Trophoblast cell (in vitro differentiated cells and primary cell): ENCODE measurements at regions not wholly inside any gene's neighbourhood (a gene's known extent, or its start where the extent isn't known, plus 50 kb on each side); places are given as distances from the start of the nearest gene placed in this dataset.

Experiments
- DNase-seq, 2 donors: peaks; one replicate each; pipeline ENCODE4 v3.0.0-alpha.2; 2016
- H2AFZ ChIP-seq: 2 replicates; pipeline ENCODE4 v1.6.1; 2013; ENCODE audit warnings: low read length, moderate library complexity, mild to moderate bottlenecking; ENCODE audit not compliant: insufficient read depth, poor library complexity
- H2AK5ac ChIP-seq: 2 replicates; pipeline ENCODE4 v1.6.1; 2013; ENCODE audit warnings: mild to moderate bottlenecking, low read length
- H2BK120ac ChIP-seq: 2 replicates; pipeline ENCODE4 v1.6.1; 2013; ENCODE audit warnings: low read length, mild to moderate bottlenecking, moderate library complexity; ENCODE audit not compliant: insufficient read depth, poor library complexity
- H2BK12ac ChIP-seq: 2 replicates; pipeline ENCODE4 v1.6.1; 2013; ENCODE audit warnings: mild to moderate bottlenecking, low read length, moderate library complexity
- H2BK5ac ChIP-seq: 2 replicates; pipeline ENCODE4 v1.6.1; 2013; ENCODE audit warnings: low read length, low read depth, moderate library complexity, mild to moderate bottlenecking; ENCODE audit not compliant: poor library complexity
- H3K14ac ChIP-seq: 2 replicates; pipeline ENCODE4 v1.6.1; 2013; ENCODE audit warnings: mild to moderate bottlenecking, low read length
- H3K18ac ChIP-seq: 2 replicates; pipeline ENCODE4 v1.6.1; 2013; ENCODE audit warnings: mild to moderate bottlenecking, low read length
- H3K23ac ChIP-seq: 2 replicates; pipeline ENCODE4 v1.6.1; 2013; ENCODE audit warnings: low read length
- H3K27ac ChIP-seq: 2 replicates; pipeline ENCODE4 v1.5.1; 2013; ENCODE audit warnings: low read depth, mild to moderate bottlenecking, inconsistent platforms, low read length, moderate library complexity
- H3K27me3 ChIP-seq: 2 replicates; pipeline ENCODE4 v1.6.1; 2013; ENCODE audit warnings: inconsistent platforms, mild to moderate bottlenecking, low read length, moderate library complexity; ENCODE audit not compliant: insufficient read depth
- H3K36me3 ChIP-seq, 2 experiments: 1 replicate in 1 of 2; 2 replicates in 1 of 2; pipeline ENCODE4 v1.6.1; 2013; ENCODE audit warnings: low read length in 2 of 2, mild to moderate bottlenecking in 2 of 2, moderate library complexity in 1 of 2; ENCODE audit not compliant: insufficient read depth in 2 of 2, control insufficient read depth in 1 of 2
- H3K4ac ChIP-seq: 2 replicates; pipeline ENCODE4 v1.6.1; 2013; ENCODE audit warnings: low read depth, mild to moderate bottlenecking, low read length, moderate library complexity
- H3K4me1 ChIP-seq, 2 experiments: 1 replicate in 1 of 2; 2 replicates in 1 of 2; pipeline ENCODE4 v1.6.1; 2013; ENCODE audit warnings: low read length in 2 of 2, mild to moderate bottlenecking in 2 of 2, moderate library complexity in 1 of 2; ENCODE audit not compliant: insufficient read depth in 2 of 2, control insufficient read depth in 1 of 2
- H3K4me2 ChIP-seq: 2 replicates; pipeline ENCODE4 v1.6.1; 2013; ENCODE audit warnings: inconsistent platforms, mild to moderate bottlenecking, low read length, moderate library complexity
- H3K4me3 ChIP-seq: 2 replicates; pipeline ENCODE4 v1.5.1; 2013; ENCODE audit warnings: mild to moderate bottlenecking, low read depth, low read length, inconsistent platforms
- H3K79me1 ChIP-seq: one replicate; pipeline ENCODE4 v1.6.1; 2013; ENCODE audit warnings: low read length
- H3K79me2 ChIP-seq: 2 replicates; pipeline ENCODE4 v1.6.1; 2013; ENCODE audit warnings: low read length, mild to moderate bottlenecking; ENCODE audit not compliant: control insufficient read depth, insufficient read depth, poor library complexity
- H3K9ac ChIP-seq: 2 replicates; pipeline ENCODE4 v1.6.1; 2013; ENCODE audit warnings: mild to moderate bottlenecking, low read length
- H3K9me3 ChIP-seq: 2 replicates; pipeline ENCODE4 v1.6.1; 2013; ENCODE audit warnings: low read depth, mild to moderate bottlenecking, control low read depth, inconsistent platforms, low read length; ENCODE audit not compliant: insufficient read depth
- H4K12ac ChIP-seq: 2 replicates; pipeline ENCODE4 v1.6.1; 2013; ENCODE audit warnings: low read depth, mild to moderate bottlenecking, low read length, moderate library complexity
- H4K8ac ChIP-seq: 2 replicates; pipeline ENCODE4 v1.6.1; 2013; ENCODE audit warnings: low read depth, mild to moderate bottlenecking, low read length, moderate library complexity
- H4K91ac ChIP-seq: one replicate; pipeline ENCODE4 v1.6.1; 2013; ENCODE audit warnings: low read depth, mild to moderate bottlenecking, low read length, moderate library complexity
- WGBS: extraction: QIAGEN DNeasy Blood & Tissue Kit; methylation state at CpG from one replicate; pipeline ENCODE4 v1.1.7; 2013; ENCODE audit warnings: missing lambda C conversion rate; ENCODE audit not compliant: insufficient read length, insufficient coverage; ENCODE audit errors: extremely low coverage; 5-methylcytosine and 5-hydroxymethylcytosine counted together

DNA sequence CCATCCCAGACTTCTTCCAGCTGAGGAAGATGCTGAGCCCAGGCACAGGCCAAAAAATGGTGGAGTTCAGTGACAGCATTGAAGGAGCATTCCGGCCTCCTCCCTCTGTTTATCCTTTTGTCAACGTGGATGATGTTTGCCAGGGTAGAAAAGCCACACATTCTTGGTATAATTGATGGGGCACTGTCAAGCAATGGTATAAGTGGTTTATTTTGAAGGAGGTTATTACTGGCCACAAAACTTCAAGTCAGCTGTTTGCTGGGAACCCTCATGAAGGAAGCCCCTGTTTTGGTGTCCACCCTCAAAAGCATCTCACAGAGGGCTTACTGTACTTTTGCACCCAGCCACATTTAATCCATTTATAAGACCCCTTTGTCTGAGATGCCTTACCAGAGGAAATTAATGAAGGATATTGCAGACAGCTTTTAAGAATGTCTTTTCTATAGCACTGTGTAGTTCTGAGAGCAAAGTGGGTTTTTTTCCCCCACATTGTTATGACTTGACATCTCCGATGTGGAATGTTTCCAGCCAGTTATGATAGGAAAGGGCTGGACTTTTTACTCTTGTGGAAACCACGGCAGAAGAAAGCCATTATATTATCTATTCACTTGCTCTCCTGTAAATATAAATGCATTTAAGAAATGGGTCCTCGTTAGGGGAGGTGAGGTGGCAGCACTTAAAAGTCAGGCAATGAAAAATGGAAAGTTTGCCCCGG lies 95.5 kb upstream of the SPATA31D4 start:
- no CpG with 5 or more reads among the region's 6 CpGs for WGBS
- Histone ChIP-seq H2BK120ac (no peak overlapping the region), H4K91ac (no peak overlapping the region), H3K4me3 (no peak overlapping the region), H3K79me2 (no peaks in the 10 kb centered on the region), H2BK5ac (no peak overlapping the region), H3K23ac (no peak overlapping the region), H2AK5ac (no peak overlapping the region), H3K79me1 (no peaks in the 10 kb centered on the region), H3K4me2 (no peak overlapping the region), H3K27ac (no peak overlapping the region), H3K9ac (no peak overlapping the region), H3K4me1 (no peaks in the 10 kb centered on the region), H2BK12ac (no peak overlapping the region), H3K18ac (no peak overlapping the region), H4K8ac (no peak overlapping the region), H3K36me3 (no peaks in the 10 kb centered on the region), H3K9me3 (no peaks in the 10 kb centered on the region), H3K4ac (no peak overlapping the region), H3K14ac (no peak overlapping the region), H2AFZ (no peak overlapping the region), H3K27me3 (no peaks in the 10 kb centered on the region), H4K12ac (no peak overlapping the region)
- no peak for DNase-seq

DNA sequence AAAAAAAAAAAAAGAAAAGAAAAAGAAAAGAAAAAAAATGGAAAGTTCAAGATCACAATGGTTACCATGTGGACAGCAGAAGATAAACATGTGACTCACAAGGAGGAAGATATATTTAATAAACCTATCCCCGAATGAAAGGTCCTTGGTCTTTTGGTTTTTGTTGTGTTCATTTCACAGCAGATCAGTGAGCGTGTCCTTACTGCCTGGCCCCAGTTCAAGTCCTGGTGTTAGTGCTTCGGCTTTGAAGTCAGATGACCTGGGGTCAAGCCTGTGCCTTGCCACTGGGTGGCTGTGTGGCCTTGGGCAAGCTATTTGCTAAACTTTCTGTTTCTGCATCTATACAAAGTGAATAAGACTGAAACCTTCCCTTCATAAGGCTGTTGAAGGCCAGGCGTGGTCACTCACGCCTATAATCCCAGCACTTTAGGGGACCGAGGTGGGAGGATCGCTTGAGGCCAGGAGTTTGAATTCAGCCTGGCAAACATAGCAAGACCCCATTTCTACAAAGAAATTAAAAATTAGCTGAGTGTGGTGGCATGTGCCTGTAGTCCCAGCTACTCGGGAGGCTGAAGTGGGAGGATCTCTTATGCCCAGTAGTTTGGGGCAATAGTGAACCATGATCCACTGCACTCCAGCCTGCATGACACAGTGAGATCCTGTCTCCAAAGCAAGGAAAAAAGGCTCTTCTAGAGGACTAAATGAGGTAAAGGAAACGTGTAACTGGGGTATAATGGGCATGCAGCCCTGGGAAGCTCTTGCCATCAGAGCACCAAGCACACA lies 94.5 kb upstream of the SPATA31D4 start:
- no peak overlapping the region for H2BK12ac ChIP-seq
- no peak overlapping the region for H4K12ac ChIP-seq
- no peaks in the 10 kb centered on the region for H3K79me2 ChIP-seq
- DNase-seq: no peak
- no peak overlapping the region for H3K27ac ChIP-seq
- no peaks in the 10 kb centered on the region for H3K36me3 ChIP-seq
- H3K79me1 ChIP-seq: no peaks in the 10 kb centered on the region
- no peak overlapping the region for H3K4ac ChIP-seq
- no peak overlapping the region for H4K8ac ChIP-seq
- H3K27me3 ChIP-seq: no peaks in the 10 kb centered on the region
- no peak overlapping the region for H3K18ac ChIP-seq
- no peak overlapping the region for H3K9ac ChIP-seq
- no CpG with 5 or more reads among the region's 9 CpGs for WGBS
- no peak overlapping the region for H4K91ac ChIP-seq
- H3K14ac ChIP-seq: no peak overlapping the region
- H2BK120ac ChIP-seq: no peak overlapping the region
- H3K4me3 ChIP-seq: no peak overlapping the region
- H2AFZ ChIP-seq: no peak overlapping the region
- no peak overlapping the region for H3K4me2 ChIP-seq
- H2AK5ac ChIP-seq: no peak overlapping the region
- H3K23ac ChIP-seq: no peak overlapping the region
- no peaks in the 10 kb centered on the region for H3K9me3 ChIP-seq
- H2BK5ac ChIP-seq: no peak overlapping the region
- no peaks in the 10 kb centered on the region for H3K4me1 ChIP-seq

DNA sequence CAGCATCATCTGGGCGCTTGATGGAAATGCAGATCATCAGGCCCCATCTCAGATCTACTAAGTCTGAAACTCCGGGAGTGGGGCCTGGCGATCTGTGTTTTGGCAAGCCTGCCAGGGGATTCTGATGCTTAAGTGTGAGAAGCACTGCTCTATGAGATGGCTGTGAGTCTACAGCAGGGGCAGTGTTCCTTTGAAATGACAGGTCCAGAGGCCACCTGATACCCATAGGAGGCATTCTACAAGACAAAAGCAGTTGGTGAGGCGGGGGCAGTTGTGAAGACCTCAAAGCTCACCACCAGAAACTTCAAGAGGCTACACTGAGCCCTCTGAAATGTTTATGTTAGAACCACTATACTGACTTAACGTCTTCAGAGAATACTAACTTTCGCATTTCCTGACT lies 86.9 kb upstream of the SPATA31D4 start:
- WGBS: no CpG with 5 or more reads among the region's 6 CpGs
- no peak overlapping the region for H2BK5ac ChIP-seq
- no peaks in the 10 kb centered on the region for H3K9me3 ChIP-seq
- no peak overlapping the region for H2BK120ac ChIP-seq
- H3K79me1 ChIP-seq: no peaks in the 10 kb centered on the region
- no peak overlapping the region for H3K27ac ChIP-seq
- no peak overlapping the region for H3K4ac ChIP-seq
- no peak overlapping the region for H4K8ac ChIP-seq
- peak overlapping the region; percentile 46 for H2AK5ac ChIP-seq
- no peak overlapping the region for H3K9ac ChIP-seq
- H3K36me3 ChIP-seq: no peaks in the 10 kb centered on the region
- no peak overlapping the region for H3K18ac ChIP-seq
- H3K79me2 ChIP-seq: no peaks in the 10 kb centered on the region
- no peak overlapping the region for H2BK12ac ChIP-seq
- H3K23ac ChIP-seq: no peak overlapping the region
- no peak overlapping the region for H3K4me3 ChIP-seq
- no peak overlapping the region for H4K91ac ChIP-seq
- no peak overlapping the region for H2AFZ ChIP-seq
- no peak for DNase-seq
- no peak overlapping the region for H4K12ac ChIP-seq
- H3K4me2 ChIP-seq: no peak overlapping the region
- no peaks in the 10 kb centered on the region for H3K4me1 ChIP-seq
- H3K14ac ChIP-seq: no peak overlapping the region
- H3K27me3 ChIP-seq: no peaks in the 10 kb centered on the region

DNA sequence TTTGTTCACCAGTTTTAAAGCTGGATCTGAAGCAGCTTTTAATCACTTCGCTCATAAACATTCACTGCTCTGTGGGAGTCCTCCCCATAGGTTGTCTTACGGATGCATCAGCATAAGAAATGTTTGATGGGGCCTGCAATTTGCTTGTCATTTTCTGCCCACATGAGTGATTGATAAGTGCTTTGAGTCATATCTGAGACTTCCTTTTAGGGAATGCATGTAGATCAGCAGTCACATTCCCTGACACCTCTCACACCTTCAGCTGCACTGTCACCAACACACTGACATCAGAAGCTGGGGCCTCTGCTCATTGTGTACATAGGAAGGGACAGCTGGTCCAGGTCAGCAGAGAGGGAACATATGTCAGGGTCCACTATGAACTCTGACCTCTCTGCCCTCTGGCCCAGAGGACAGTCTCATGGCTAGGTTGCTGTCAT lies 84.1 kb upstream of the SPATA31D4 start:
- Histone ChIP-seq H3K23ac (no peak overlapping the region), H3K4me3 (no peak overlapping the region), H4K8ac (no peak overlapping the region), H2BK12ac (no peak overlapping the region), H3K4me2 (no peak overlapping the region), H2AFZ (no peak overlapping the region), H3K14ac (no peak overlapping the region), H3K9me3 (no peaks in the 10 kb centered on the region), H3K4me1 (no peaks in the 10 kb centered on the region), H3K27ac (no peak overlapping the region), H3K9ac (no peak overlapping the region), H2BK120ac (no peak overlapping the region), H3K18ac (no peak overlapping the region), H3K4ac (no peak overlapping the region), H4K12ac (no peak overlapping the region), H2AK5ac (no peak overlapping the region), H3K79me1 (no peaks in the 10 kb centered on the region), H4K91ac (no peak overlapping the region), H2BK5ac (no peak overlapping the region), H3K27me3 (no peaks in the 10 kb centered on the region), H3K36me3 (no peaks in the 10 kb centered on the region), H3K79me2 (no peaks in the 10 kb centered on the region)
- peak in 1 of 2 donors; percentile 2 for DNase-seq
- WGBS: no CpG with 5 or more reads among the region's 2 CpGs
